22Rv1 (cell line): ENCODE measurements at regions not wholly inside any gene's neighbourhood (a gene's known extent, or its start where the extent isn't known, plus 50 kb on each side); places are given as distances from the start of the nearest gene placed in this dataset.

ENCODE experiments used
- CTCF ChIP-seq: fragments of 450-650 bp; IDR thresholded peaks from 2 replicates; pipeline ENCODE4 v1.5.1; 2017; ENCODE audit warnings: mild to moderate bottlenecking
- ZFX ChIP-seq: fragments of 450-650 bp; IDR thresholded peaks from 2 replicates; pipeline ENCODE4 v1.6.1; 2017; ENCODE audit warnings: antibody characterized with exemption, borderline replicate concordance

GRCh38 chr5:88486431-88486830, 217.8 kb upstream of the TMEM161B start:
- TF ChIP-seq CTCF (no peak), ZFX (no peak)
